Endodermal cell (in vitro differentiated cells): ENCODE measurements at regions not wholly inside any gene's neighbourhood (a gene's known extent, or its start where the extent isn't known, plus 50 kb on each side); places are given as distances from the start of the nearest gene placed in this dataset.
"Not testable (repeated sequence)": the region's sequence is repeated elsewhere in the genome, so short reads cannot be mapped to it uniquely, and the experiment has no call there.

ENCODE experiments used
- DNase-seq: peaks from one replicate; pipeline ENCODE4 v3.0.0-alpha.2; 2017
- H3K27ac ChIP-seq: 2 replicates; pipeline ENCODE4 v1.5.1; 2013; ENCODE audit warnings: mild to moderate bottlenecking, low read depth, low read length, moderate library complexity
- H3K27me3 ChIP-seq: 2 replicates; pipeline ENCODE4 v1.6.1; 2013; ENCODE audit warnings: mild to moderate bottlenecking, low read length, moderate library complexity; ENCODE audit not compliant: insufficient read depth, control insufficient read depth, poor library complexity, severe bottlenecking
- H3K36me3 ChIP-seq: 2 replicates; pipeline ENCODE4 v1.7.0; 2013; ENCODE audit warnings: mild to moderate bottlenecking, low read length, moderate library complexity; ENCODE audit not compliant: control insufficient read depth, insufficient read depth
- H3K4me1 ChIP-seq: one replicate; pipeline ENCODE4 v1.7.0; 2013; ENCODE audit warnings: low read length; ENCODE audit not compliant: control insufficient read depth, insufficient read depth
- H3K4me3 ChIP-seq: 2 replicates; pipeline ENCODE4 v1.5.1; 2013; ENCODE audit warnings: mild to moderate bottlenecking, low read length, moderate library complexity
- H3K9ac ChIP-seq: 2 replicates; pipeline ENCODE4 v1.6.1; 2013; ENCODE audit warnings: mild to moderate bottlenecking, low read length, moderate library complexity; ENCODE audit not compliant: poor library complexity, severe bottlenecking; ENCODE audit errors: extremely low read depth
- H3K9me3 ChIP-seq: 2 replicates; pipeline ENCODE4 v1.6.1; 2013; ENCODE audit warnings: mild to moderate bottlenecking, low read length, moderate library complexity; ENCODE audit not compliant: control insufficient read depth
- H3K27ac Mint-ChIP-seq: 2 replicates; pipeline ENCODE4 v1.8.0; 2020; ENCODE audit warnings: mixed read lengths
- H3K27me3 Mint-ChIP-seq: 2 replicates; pipeline ENCODE4 v1.8.0; 2021; ENCODE audit warnings: mild to moderate bottlenecking, mixed read lengths; ENCODE audit not compliant: insufficient read depth
- H3K36me3 Mint-ChIP-seq: 2 replicates; pipeline ENCODE4 v1.8.0; 2020; ENCODE audit warnings: low read depth, mixed read lengths
- H3K4me1 Mint-ChIP-seq: 2 replicates; pipeline ENCODE4 v1.8.0; 2020; ENCODE audit warnings: mixed read lengths
- H3K4me3 Mint-ChIP-seq: 2 replicates; pipeline ENCODE4 v1.8.0; 2020; ENCODE audit warnings: mild to moderate bottlenecking, moderate library complexity, mixed read lengths
- H3K9me3 Mint-ChIP-seq: 2 replicates; pipeline ENCODE4 v1.8.0; 2020; ENCODE audit warnings: mild to moderate bottlenecking, mixed read lengths
- WGBS, 2 experiments: methylation state at CpG; one replicate each; pipeline versions ENCODE4 v1.1.5 to v1.1.7; 2013; ENCODE audit warnings: missing lambda C conversion rate in 2 of 2, mixed read lengths in 1 of 2; ENCODE audit not compliant: insufficient coverage in 1 of 2, insufficient read length in 1 of 2; 5-methylcytosine and 5-hydroxymethylcytosine counted together
- TF ChIP-seq, protein P1 (sequence below): fragments of 200-600 bp; sonication (generic); conservative IDR thresholded peaks from 2 replicates; pipeline ENCODE4 v1.5.0; 2021; ENCODE audit warnings: antibody characterized with exemption, mild to moderate bottlenecking

DNA sequence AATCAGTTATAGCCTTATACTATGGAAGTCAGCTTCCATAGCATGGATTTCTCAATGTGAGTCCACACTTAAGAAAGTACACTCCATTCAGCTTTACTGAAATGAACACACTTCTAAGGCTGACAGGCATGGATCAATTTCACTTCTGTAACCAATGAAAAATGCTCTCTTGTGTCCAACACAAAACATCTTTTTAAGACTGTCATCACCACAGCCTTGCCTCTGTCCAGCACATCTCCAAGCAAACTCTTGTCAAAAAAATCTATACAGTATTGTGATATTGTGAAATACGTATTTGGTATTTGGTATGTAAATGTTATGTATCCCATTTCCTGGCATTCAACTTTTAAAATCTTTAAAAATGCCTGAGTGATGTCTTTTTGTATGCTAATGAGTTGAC is 208.7 kb downstream of the RAP2B start:
- H3K9me3 Mint-ChIP-seq: peaks cover 36% of the 10 kb centered on the region
- TF ChIP-seq, protein P1, sequence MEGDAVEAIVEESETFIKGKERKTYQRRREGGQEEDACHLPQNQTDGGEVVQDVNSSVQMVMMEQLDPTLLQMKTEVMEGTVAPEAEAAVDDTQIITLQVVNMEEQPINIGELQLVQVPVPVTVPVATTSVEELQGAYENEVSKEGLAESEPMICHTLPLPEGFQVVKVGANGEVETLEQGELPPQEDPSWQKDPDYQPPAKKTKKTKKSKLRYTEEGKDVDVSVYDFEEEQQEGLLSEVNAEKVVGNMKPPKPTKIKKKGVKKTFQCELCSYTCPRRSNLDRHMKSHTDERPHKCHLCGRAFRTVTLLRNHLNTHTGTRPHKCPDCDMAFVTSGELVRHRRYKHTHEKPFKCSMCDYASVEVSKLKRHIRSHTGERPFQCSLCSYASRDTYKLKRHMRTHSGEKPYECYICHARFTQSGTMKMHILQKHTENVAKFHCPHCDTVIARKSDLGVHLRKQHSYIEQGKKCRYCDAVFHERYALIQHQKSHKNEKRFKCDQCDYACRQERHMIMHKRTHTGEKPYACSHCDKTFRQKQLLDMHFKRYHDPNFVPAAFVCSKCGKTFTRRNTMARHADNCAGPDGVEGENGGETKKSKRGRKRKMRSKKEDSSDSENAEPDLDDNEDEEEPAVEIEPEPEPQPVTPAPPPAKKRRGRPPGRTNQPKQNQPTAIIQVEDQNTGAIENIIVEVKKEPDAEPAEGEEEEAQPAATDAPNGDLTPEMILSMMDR: no peak
- H3K9me3 ChIP-seq: peaks cover 11% of the 10 kb centered on the region
- no peak overlapping the region for H3K27ac ChIP-seq
- H3K4me3 Mint-ChIP-seq: no peak overlapping the region
- 85% methylated on average over 1 of the region's 1 CpG; no CpG with 5 or more reads in 1 of the 2 experiments for WGBS, 2 experiments
- H3K27me3 ChIP-seq: no peaks in the 10 kb centered on the region
- H3K27ac Mint-ChIP-seq: no peak overlapping the region
- no peaks in the 10 kb centered on the region for H3K36me3 ChIP-seq
- no peak overlapping the region for H3K9ac ChIP-seq
- no peaks in the 10 kb centered on the region for H3K4me1 ChIP-seq
- H3K4me3 ChIP-seq: no peak overlapping the region
- no peak for DNase-seq
- peaks cover 10% of the 10 kb centered on the region for H3K36me3 Mint-ChIP-seq
- no peaks in the 10 kb centered on the region for H3K27me3 Mint-ChIP-seq
- no peaks in the 10 kb centered on the region for H3K4me1 Mint-ChIP-seq

DNA sequence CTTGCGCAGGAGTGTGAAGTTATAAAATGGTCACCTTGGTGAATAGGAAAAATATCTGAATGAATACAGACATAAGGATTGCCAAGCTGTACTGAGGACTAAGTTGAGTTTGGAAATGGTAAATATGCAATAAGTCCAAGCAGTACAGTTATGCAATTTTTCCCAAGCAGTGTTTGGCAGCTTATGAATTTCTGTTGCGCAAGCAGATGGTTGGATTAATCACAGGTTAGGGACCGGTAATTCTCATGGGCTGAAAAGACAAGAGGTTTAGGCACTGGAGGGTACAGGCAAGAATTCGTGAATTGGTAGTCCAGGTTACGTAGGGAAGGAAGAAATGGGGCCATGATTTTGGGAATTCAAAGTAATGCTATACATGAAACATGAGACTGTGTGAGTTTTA is 210.3 kb downstream of the RAP2B start:
- TF ChIP-seq, protein P1: no peak
- DNase-seq: no peak
- no peaks in the 10 kb centered on the region for H3K4me1 ChIP-seq
- H3K4me3 Mint-ChIP-seq: no peak overlapping the region
- H3K36me3 ChIP-seq: no peaks in the 10 kb centered on the region
- H3K9me3 Mint-ChIP-seq: peaks cover 30% of the 10 kb centered on the region
- peaks cover 10% of the 10 kb centered on the region for H3K36me3 Mint-ChIP-seq
- no peak overlapping the region for H3K9ac ChIP-seq
- WGBS, 2 experiments: 93 to 94% methylated on average over 5 of the region's 5 CpGs
- H3K9me3 ChIP-seq: peaks cover 11% of the 10 kb centered on the region
- no peak overlapping the region for H3K4me3 ChIP-seq
- no peaks in the 10 kb centered on the region for H3K4me1 Mint-ChIP-seq
- H3K27ac ChIP-seq: no peak overlapping the region
- no peak overlapping the region for H3K27ac Mint-ChIP-seq
- no peaks in the 10 kb centered on the region for H3K27me3 ChIP-seq
- no peaks in the 10 kb centered on the region for H3K27me3 Mint-ChIP-seq

DNA sequence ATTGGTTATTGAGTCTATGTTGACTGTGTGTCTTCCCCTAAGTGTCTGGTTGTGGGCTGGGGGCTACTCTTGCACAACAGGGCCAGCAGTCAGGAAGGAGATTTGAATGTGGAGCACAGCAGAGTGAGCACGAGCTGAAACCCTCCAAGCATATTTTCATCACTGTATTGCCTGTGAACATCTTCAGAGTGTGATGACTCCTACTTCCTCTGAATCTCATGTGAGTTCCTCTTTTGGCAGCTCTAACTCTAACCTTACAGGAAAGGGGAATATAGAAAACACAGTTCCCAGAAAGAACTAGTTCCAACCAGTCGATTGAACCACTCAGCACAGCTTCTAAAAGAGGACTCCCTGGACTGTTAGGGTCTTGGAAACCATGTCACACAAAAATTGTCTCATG is 211.6 kb downstream of the RAP2B start:
- Histone ChIP-seq H3K27ac (no peak overlapping the region), H3K27me3 (no peaks in the 10 kb centered on the region), H3K36me3 (no peaks in the 10 kb centered on the region), H3K4me3 (no peak overlapping the region), H3K9me3 (peaks cover 11% of the 10 kb centered on the region), H3K9ac (no peak overlapping the region), H3K4me1 (no peaks in the 10 kb centered on the region)
- H3K27me3 Mint-ChIP-seq: no peaks in the 10 kb centered on the region
- TF ChIP-seq, protein P1: no peak
- no peak overlapping the region for H3K27ac Mint-ChIP-seq
- no peaks in the 10 kb centered on the region for H3K4me1 Mint-ChIP-seq
- no peak overlapping the region for H3K4me3 Mint-ChIP-seq
- H3K36me3 Mint-ChIP-seq: peaks cover 10% of the 10 kb centered on the region
- 90 to 92% methylated on average over 2 of the region's 2 CpGs for WGBS, 2 experiments
- DNase-seq: no peak
- peaks cover 26% of the 10 kb centered on the region for H3K9me3 Mint-ChIP-seq

DNA sequence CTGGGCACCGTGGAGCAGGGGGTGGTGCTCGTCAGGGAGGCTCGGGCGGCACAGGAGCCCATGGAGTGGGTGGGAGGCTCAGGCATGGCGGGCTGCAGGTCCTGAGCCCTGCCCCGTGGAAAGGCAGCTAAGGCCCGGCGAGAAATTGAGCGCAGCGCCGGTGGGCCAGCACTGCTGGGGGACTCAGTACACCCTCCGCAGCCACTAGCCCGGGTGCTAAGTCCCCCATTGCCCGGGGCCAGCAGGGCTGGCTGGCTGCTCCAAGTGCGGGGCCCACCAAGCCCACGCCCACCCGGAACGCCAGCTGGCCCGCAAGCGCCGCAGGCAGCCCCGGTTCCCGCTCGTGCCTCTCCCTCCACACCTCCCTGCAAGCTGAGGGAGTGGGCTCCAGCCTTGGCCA is 216.3 kb downstream of the RAP2B start:
- not testable (repeated sequence) for H3K36me3 ChIP-seq, H3K4me1 Mint-ChIP-seq
- 98% methylated on average over 13 of the region's 24 CpGs; no CpG with 5 or more reads in 1 of the 2 experiments for WGBS, 2 experiments

More for the DNA sequence above, 216.3 kb downstream of the RAP2B start:
- H3K9me3 ChIP-seq, H3K27ac ChIP-seq, H3K36me3 Mint-ChIP-seq, H3K27me3 ChIP-seq, H3K9ac ChIP-seq, H3K4me3 ChIP-seq, H3K9me3 Mint-ChIP-seq, H3K4me1 ChIP-seq, H3K4me3 Mint-ChIP-seq, DNase-seq, H3K27me3 Mint-ChIP-seq, H3K27ac Mint-ChIP-seq: not testable (repeated sequence)
